WTC11 (cell line): ENCODE measurements at regions not wholly inside any gene's neighbourhood (a gene's known extent, or its start where the extent isn't known, plus 50 kb on each side); places are given as distances from the start of the nearest gene placed in this dataset.
"Not testable (repeated sequence)": the region's sequence is repeated elsewhere in the genome, so short reads cannot be mapped to it uniquely, and the experiment has no call there.

Experiments
- CREB1 ChIP-seq: sonication (generic); formaldehyde crosslinking; IDR thresholded peaks from 2 replicates; pipeline ENCODE4 v1.8.0; 2023; ENCODE audit warnings: mild to moderate bottlenecking, missing genetic modification reagents
- FOXK1 ChIP-seq: sonication (generic); formaldehyde crosslinking; IDR thresholded peaks from 2 replicates; pipeline ENCODE4 v1.8.0; 2022; ENCODE audit warnings: mild to moderate bottlenecking, moderate library complexity, missing genetic modification reagents
- JUN ChIP-seq: sonication (generic); formaldehyde crosslinking; IDR thresholded peaks from 2 replicates; pipeline ENCODE4 v1.8.0; 2023; ENCODE audit warnings: mild to moderate bottlenecking, missing genetic modification reagents
- TF ChIP-seq, protein P1 (sequence below): fragments of 200-600 bp; IDR thresholded peaks from 2 replicates; pipeline ENCODE4 v1.8.0; 2022; ENCODE audit warnings: antibody characterized with exemption
- TF ChIP-seq, protein P2 (sequence below): sonication (generic); formaldehyde crosslinking; IDR thresholded peaks from 2 replicates; pipeline ENCODE4 v1.8.1; 2023; ENCODE audit warnings: mild to moderate bottlenecking, missing genetic modification reagents

DNA sequence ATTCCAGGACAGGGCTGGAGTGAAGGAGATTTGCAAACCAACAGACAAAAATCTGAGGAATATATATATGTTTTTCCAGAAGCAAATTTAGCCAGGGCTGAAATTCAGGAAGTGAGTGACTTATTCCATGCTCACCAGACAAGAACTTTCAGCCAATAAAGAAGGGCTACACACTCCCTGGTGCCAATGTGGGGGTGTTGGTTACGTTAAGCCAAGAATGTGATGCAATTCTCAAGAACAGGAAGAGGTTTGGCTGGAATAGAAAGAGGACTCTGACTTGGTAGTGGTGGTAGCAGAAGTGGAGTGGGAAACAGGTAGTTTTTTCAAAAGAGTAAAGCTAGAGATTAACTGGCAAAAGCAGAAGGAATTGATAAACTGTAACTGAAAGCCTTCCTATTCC is 80.6 kb upstream of the NOTCH2NLA start:
- TF ChIP-seq JUN; FOXK1 (CRISPR knock-in tag); CREB1: not testable (repeated sequence)
- TF ChIP-seq, protein P1, sequence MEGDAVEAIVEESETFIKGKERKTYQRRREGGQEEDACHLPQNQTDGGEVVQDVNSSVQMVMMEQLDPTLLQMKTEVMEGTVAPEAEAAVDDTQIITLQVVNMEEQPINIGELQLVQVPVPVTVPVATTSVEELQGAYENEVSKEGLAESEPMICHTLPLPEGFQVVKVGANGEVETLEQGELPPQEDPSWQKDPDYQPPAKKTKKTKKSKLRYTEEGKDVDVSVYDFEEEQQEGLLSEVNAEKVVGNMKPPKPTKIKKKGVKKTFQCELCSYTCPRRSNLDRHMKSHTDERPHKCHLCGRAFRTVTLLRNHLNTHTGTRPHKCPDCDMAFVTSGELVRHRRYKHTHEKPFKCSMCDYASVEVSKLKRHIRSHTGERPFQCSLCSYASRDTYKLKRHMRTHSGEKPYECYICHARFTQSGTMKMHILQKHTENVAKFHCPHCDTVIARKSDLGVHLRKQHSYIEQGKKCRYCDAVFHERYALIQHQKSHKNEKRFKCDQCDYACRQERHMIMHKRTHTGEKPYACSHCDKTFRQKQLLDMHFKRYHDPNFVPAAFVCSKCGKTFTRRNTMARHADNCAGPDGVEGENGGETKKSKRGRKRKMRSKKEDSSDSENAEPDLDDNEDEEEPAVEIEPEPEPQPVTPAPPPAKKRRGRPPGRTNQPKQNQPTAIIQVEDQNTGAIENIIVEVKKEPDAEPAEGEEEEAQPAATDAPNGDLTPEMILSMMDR = not testable (repeated sequence)
- TF ChIP-seq, protein P2, sequence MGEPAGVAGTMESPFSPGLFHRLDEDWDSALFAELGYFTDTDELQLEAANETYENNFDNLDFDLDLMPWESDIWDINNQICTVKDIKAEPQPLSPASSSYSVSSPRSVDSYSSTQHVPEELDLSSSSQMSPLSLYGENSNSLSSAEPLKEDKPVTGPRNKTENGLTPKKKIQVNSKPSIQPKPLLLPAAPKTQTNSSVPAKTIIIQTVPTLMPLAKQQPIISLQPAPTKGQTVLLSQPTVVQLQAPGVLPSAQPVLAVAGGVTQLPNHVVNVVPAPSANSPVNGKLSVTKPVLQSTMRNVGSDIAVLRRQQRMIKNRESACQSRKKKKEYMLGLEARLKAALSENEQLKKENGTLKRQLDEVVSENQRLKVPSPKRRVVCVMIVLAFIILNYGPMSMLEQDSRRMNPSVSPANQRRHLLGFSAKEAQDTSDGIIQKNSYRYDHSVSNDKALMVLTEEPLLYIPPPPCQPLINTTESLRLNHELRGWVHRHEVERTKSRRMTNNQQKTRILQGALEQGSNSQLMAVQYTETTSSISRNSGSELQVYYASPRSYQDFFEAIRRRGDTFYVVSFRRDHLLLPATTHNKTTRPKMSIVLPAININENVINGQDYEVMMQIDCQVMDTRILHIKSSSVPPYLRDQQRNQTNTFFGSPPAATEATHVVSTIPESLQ (CRISPR knock-in tag) = not testable (repeated sequence)
